A204.1 (cell line): ENCODE measurements at regions not wholly inside any gene's neighbourhood (a gene's known extent, or its start where the extent isn't known, plus 50 kb on each side); places are given as distances from the start of the nearest gene placed in this dataset.

Source experiments
- FAIRE-seq: peaks from 2 replicates; lab custom pipeline; 2012; peaks lifted over from hg19 to GRCh38; lab: Jason Lieb, UNC

- FAIRE-seq = no peak
Observed at GRCh38 chr5:8641786-8642505, 773.0 kb downstream of the MTRR start.

GRCh38 chr5:8644377-8644776, 775.4 kb downstream of the MTRR start:
- FAIRE-seq = no peak

- no peak for FAIRE-seq
Observed at GRCh38 chr5:8647111-8647510, 778.2 kb downstream of the MTRR start.

- FAIRE-seq = no peak
Observed at GRCh38 chr5:8650186-8650585, 781.2 kb downstream of the MTRR start.

GRCh38 chr5:8660133-8660893, 791.4 kb downstream of the MTRR start:
- no peak for FAIRE-seq

GRCh38 chr5:8663374-8663773, 794.4 kb downstream of the MTRR start:
- FAIRE-seq = no peak

GRCh38 chr5:8675182-8675581, 806.2 kb downstream of the MTRR start:
- FAIRE-seq = no peak

- FAIRE-seq = no peak
Observed at GRCh38 chr5:8676695-8677094, 807.7 kb downstream of the MTRR start.

- FAIRE-seq = no peak
Observed at GRCh38 chr5:8682381-8682780, 813.4 kb downstream of the MTRR start.

GRCh38 chr5:8683496-8683895, 814.5 kb downstream of the MTRR start:
- FAIRE-seq = no peak

GRCh38 chr5:8685704-8686103, 816.8 kb downstream of the MTRR start:
- no peak for FAIRE-seq

GRCh38 chr5:8686707-8687106, 817.8 kb downstream of the MTRR start:
- no peak for FAIRE-seq

GRCh38 chr5:8689773-8690172, 820.8 kb downstream of the MTRR start:
- no peak for FAIRE-seq

GRCh38 chr5:8691221-8691620, 822.3 kb downstream of the MTRR start:
- no peak for FAIRE-seq

GRCh38 chr5:8693341-8693844, 824.4 kb downstream of the MTRR start:
- no peak for FAIRE-seq

GRCh38 chr5:8694545-8694944, 825.6 kb downstream of the MTRR start:
- FAIRE-seq = no peak

GRCh38 chr5:8695902-8696845, 827.2 kb downstream of the MTRR start:
- FAIRE-seq = no peak

- FAIRE-seq = no peak
Observed at GRCh38 chr5:8700222-8700621, 831.3 kb downstream of the MTRR start.

GRCh38 chr5:8700671-8701070, 831.7 kb downstream of the MTRR start:
- FAIRE-seq = no peak

- FAIRE-seq = no peak
Observed at GRCh38 chr5:8701251-8701650, 832.3 kb downstream of the MTRR start.

GRCh38 chr5:8710426-8710930, 835.4 kb downstream of the SEMA5A start:
- no peak for FAIRE-seq

GRCh38 chr5:8714198-8714597, 831.7 kb downstream of the SEMA5A start:
- no peak for FAIRE-seq
